GM18517 (cell line): ENCODE measurements at regions not wholly inside any gene's neighbourhood (a gene's known extent, or its start where the extent isn't known, plus 50 kb on each side); places are given as distances from the start of the nearest gene placed in this dataset.
"Not testable (repeated sequence)": the region's sequence is repeated elsewhere in the genome, so short reads cannot be mapped to it uniquely, and the experiment has no call there.

Experiments used
- ATAC-seq: cut with Tn5 transposase; IDR thresholded peaks from one replicate; pipeline ENCODE4 v1.9.1; 2021; ENCODE audit warnings: mild to moderate bottlenecking, moderate library complexity; ENCODE audit not compliant: unreplicated experiment

DNA sequence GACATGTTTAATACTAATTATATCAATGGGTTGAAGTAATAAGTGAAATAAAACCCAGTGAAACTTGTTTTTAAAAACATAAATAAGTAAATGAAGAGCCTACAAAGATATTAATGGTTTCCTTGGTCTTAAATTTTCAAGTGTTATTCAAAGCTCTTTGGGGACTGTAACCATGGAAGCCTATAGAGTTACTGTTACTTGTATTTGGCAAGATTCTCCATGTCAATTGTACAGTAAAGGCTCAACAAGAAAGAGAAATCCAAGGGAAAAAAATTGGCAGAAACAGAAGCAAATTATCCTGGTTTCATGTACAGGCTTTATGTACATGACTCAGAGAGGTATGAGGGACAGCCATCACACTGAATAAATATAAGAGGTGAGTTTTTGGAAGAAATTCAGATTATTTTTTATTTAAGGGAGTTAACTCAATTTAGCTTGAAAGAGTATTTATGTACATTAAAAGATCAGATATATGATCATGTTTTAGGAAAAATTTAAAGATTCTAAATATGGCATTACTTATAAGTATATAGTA lies 151.1 kb upstream of the HMGA2 start:
- ATAC-seq, result no peak

DNA sequence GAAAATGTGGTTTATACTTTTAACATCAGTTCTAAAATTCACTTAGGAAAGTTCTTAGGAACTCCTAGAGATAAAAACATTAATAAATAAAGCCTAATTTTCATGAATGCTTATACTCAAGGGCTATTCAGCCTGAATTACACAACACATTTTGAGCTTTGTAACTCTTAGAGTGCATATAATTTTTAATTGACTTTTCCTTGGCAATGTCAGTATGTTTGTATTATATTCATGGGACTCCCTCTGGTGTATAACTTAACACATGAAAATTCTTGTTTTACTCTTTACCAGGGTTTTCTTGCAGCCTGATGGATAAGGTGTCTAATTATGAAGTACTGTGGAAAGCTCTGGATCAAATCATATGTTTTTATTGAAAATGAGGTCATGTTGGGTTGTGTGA lies 150.6 kb upstream of the HMGA2 start:
- ATAC-seq, result no peak

DNA sequence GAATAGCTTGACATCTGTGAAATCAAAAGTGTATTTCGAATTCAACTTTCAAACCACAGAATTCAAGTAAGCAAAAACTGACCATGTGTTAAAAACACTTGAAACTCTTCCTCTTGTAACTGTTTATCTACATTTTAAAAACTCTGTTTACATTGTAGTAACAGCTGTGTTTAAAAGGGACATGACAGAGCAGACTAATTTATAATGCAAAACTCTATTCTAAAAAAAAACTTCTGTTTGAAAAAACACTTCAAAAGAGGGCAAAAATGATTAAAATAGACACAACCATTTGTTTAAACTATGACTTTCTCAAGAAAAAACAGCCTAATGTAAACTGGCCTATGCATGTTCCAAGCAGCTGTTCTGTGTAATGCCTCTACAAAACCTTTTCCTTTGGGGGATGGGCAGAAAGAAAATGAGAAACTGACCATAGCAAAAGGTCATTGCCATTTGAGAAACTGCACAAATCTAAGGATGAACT lies 149.1 kb upstream of the HMGA2 start:
- ATAC-seq, result no peak

DNA sequence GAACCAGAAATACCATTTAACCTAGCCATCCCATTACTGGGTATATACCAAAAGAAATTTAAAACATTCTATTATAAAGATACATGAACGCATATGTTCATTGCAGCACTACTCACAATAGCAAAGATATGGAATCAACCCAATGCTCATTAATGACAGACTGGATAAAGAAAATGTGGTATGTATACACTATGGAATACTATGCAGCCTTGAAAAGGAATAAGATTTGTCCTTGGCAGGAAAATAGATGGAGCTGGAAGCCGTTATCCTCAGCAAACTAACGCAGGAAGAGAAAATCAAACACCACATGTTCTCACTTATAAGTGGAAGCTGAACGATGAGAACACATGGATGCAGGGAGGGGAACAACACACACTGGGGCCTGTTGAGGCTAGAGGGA lies 146.1 kb upstream of the HMGA2 start:
- not testable (repeated sequence) for ATAC-seq

DNA sequence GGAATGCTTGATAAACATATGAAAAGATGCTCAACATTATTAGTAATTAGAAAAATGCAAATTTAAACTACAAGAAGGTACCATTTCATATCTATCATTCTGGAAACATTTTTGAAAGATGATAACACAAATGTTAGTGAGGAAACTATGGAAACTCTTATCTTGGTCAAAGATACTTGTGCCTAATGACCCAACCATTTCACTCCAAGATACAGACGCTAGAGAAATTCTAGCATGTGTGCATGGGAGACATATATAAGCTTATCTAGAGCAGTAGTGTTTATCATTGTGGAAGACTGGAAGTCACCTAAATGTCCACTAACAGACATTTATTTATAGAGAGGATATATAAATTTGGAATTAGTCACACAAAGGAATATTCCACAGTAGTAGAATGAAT lies 143.1 kb upstream of the HMGA2 start:
- ATAC-seq, result no peak

DNA sequence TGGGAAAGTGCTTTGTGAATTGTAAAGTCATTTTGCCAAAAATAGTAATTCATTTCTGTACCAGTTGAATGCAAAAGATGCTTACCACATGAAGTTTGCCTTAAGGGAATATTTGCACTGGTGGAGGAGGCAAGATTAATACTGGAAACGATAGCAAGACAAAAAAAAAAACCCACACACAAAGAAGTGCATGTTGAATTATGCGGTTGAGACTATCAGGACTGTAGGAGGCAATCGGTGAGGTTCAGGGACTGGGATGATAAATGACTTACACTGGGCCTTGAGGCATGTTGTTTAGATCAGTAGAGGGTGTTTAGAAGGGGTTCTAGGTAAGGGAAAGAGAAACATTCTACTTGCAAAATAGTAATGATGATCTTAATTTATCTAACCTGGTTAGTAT lies 142.2 kb upstream of the HMGA2 start:
- ATAC-seq, result no peak

DNA sequence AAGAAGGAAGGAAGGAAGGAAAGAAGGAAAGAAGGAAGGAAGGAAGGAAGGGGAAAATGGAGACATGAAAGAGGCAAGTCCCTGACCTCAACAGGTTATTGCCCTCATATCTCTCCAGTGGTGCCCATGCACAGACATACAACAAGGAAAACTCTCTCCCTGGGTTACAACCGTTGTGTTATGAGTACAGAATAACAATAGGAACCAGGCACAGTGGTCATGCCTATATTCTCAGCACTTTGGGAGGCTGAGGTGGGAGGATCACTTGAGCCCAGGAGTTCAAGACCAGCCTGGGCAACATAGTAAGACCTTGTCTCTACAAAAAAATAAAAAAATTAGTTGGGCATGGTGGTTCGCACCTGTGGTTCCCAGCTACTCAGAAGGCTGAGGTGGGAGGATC lies 139.4 kb upstream of the HMGA2 start:
- ATAC-seq, result no peak

DNA sequence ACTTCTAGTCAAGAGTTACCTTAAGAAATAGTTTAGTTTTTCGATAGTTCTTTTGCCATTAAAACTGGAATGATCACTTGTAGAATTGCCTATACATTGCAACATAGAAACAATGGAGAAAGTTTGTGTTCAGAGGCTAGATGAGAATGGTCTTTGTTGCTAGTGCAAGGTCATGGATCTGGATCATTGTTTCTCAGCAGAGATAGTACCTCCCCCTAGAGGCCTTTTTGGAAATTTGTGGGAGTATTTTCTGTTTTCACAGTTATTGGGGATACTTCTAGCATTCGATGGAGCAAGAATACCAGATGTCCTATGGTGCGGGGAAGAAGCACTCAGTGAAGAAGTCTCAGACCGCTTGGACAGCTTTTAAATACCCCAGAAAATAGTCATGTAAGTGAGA lies 138.8 kb upstream of the HMGA2 start:
- no peak for ATAC-seq

DNA sequence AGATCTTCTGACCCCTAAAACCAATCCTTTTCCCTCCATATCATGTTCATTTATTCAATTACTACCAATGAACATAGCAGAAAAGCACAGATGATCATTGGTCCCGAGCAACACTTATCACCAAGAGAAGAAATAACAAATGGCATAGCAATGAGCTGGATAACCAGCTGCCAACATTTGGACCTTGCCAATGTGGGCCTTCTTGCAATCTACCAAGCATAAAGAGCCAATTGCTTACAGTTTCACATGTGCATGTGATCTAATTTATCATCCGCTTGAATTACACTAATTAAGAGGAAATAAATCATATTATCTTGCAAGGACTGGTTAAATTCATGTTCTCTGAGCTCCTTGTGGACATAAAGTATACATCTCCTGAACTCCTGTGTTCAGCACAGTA lies 134.8 kb upstream of the HMGA2 start:
- ATAC-seq, result no peak

DNA sequence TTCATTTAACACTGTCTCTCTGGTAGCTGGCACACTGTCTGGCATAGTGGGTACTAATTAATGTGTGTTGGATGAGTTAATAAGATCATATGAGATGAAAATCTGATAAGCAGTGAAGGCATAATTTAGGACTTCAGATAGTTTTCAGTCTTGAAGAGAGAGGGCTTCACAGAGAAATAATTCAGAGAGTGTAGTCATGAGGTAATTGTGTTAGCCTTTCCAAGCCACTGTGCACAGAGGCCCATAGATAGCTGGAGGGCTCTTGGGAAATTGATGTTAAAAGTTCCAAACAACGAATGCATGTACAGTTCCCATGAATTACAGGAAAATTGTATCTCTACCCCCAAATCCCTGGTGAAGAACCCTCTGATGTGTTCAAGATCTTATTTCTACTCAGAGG lies 133.8 kb upstream of the HMGA2 start:
- no peak for ATAC-seq

DNA sequence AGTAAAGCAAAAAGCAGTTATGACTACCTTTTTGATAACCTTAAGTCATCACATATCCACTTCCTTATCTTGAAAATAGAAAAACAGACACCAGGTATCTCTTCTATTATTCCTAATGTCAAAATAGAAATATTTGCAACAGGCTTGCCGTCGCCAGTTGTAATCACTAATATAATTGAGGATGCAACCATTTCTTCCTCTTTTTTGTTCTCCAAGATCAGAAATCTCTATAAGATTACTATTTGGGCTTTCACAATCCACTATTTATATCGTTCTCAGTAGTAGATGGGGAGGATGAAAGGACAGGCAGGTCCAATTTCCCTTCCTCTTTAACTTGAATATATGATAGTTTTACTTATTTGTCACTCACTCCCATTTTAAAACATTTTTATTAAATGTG lies 130.2 kb upstream of the HMGA2 start:
- ATAC-seq, result no peak

DNA sequence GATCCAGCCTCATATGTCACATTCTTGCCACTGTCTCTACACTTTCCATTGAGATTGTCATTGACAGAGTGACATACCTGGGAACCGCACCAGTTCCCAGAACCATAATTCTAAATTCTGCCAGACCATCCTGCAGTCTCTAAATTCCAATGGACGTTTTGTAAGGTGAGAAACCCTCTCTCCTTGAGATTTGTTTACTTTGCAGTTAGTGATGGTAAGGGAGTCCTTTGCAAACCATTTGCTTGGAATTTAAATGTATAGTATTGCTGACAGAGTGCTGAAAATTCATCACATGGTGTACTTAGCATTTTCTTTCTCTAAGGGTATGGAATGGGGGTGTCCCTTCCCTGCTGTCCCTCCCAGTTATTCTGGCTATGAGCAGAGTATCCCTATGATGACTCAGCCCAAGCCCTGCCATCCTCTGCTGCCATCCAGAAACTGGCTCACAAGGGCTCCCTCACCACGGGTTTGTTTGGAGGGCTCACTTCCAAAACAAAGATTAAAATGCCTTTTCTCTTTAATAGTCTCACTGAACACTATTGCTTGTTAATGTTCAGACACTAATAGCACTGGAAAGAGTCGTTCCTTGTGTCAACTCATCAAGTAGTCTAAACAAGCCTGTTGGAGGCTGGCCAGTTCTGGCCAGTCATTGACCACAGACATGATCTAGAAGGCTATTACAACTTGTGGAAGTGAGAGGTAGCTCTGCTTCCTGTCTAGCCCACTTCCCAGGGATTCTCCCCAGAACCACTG lies 129.0 kb upstream of the HMGA2 start:
- ATAC-seq, result no peak

DNA sequence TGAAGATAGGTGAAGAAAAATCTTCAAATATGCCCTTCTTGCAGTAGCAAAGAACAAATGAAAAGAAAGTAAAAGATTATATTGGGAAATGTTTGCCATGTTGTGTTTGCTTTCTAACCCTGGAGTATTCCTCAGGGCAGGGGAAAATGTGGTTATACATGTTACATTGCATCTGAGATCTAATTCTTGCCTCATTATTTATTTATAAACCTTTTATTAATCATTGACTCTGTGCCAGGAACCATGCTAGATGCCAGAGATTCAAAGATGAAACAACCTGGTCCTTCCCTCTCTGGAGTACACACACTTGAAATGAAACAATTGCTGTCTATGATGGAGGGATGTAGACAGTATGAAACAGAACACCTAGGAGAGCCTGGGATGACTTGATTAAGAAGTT lies 128.1 kb upstream of the HMGA2 start:
- ATAC-seq, result no peak

DNA sequence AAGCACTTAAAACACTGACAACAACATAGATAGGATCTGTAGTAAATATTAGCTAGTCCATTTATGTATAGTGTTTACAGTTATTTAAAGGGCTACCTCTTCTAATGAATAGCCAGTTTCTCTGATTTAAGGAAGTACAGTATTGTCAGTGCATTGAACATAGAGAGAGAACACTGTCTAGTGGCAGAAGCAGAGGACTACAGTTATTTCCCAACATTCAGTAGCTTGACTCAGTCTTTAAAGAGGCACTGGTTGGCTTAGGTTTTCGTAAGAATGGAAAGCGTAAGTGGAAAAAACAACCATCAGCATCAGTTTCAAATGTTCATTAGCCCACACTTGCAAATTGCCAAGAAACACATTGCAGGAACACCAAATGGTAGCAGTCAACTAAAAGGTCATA lies 125.0 kb upstream of the HMGA2 start:
- no peak for ATAC-seq

DNA sequence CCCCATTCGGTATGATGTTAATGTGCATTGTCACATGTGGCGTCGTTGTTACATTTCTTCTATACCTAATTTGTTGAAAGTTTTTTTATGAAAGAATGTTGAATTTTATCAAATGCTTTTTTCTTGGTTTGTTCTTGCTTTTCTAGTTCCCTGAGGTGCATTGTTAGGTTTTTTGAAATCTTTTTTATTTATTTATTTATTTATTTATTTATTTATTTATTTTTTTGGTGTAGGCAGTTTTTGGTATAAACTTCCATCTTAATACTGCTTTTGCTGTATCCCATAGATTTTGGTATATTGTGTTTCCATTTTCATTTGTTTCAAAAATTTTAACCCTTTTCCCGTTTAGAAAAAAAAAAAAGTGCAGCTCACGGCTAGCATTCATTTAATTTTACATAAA lies 121.1 kb upstream of the HMGA2 start:
- no peak for ATAC-seq

DNA sequence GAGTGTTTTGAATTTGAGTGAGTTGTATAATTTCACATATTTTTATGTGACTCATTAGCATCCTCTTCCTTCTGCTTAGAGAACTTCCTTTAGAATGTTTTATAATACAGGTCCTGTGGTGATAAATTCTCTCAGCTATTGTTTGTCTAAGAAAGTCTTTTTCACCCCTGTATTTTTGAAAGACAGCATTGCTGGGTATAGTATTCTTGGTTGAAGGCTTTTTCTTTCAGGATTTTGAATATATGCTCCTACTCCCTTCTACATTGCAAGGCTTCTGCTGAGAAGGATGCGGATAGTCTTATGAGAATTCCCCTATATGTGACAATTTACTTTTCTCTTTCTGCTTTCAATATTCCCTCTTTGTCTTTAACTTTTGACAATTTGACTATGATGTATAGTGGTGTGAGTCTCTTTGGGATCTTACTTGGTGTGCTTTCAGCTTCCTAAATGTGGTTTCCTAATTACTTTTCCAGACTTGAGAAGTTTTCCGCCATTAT lies 118.9 kb upstream of the HMGA2 start:
- ATAC-seq, result no peak

DNA sequence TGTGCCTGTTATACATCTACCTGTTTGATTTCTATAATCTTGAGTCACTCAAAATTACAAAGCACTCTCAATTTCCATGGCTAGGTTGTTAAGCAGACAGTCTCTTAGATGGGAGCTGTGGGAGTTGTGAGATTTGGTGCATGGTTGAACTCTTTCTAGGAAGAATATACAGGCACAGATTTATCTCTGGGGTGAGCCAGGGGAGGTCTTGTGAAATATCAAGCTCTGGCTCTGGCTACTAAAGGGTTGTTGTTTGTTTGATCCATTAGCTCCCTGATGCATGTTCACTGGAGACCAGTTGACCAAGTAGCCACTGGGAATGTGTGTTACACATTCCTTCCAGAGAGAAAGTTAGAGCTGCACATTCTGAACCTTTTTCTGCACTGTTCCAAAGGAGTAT lies 117.2 kb upstream of the HMGA2 start:
- no peak for ATAC-seq

DNA sequence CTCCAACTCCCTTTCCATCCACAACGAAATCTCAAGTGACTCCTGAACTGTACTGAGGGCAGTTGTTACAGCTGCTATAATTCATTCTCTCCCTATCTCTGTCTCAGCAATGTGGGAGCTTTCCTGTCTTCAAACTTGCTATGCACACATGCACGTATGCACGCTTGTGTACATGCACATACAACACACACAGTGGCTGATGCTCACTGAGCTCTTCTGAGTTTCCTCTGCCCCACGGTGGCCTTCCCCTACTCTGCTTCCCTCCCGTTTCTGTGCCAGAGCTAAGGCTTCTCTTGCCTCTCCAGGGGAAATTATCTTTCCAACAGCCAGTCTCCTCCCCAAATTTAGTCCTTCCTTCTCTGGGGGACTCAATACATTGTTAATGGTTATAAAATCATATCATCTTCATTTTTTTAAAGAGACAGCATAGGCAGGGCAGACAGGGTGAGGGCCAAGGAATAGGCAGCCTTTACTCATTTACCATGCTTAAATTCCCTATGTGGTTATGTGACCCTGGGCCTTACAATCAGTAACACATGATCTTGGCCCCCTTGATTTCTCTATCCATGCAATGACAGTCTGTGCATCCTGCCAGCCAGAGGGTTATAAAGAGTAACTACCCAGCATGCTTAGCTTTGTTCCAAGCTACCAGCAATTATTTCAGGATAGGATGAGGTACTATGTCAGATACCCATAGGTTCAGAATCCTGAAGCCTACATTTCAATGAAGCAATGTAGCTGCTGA lies 111.9 kb upstream of the HMGA2 start:
- ATAC-seq, result no peak

DNA sequence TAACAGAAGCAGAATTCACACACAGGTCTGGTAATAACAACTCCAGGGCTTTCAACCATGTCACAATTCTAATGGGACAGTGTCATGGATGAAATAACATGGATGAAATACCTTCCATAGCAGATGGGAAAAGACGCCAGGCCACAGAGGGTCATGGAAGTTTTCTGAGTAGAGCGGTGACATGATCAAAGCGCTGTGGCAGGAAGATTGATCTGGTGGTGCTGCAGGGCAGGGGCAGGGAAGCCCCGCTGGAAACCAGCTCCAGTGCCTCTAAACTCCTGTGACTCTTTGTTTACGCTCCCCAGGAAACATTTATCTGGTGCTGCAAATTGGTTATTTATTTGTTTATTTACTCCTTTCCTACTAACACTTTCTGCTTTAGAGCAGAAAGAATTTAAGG lies 108.3 kb upstream of the HMGA2 start:
- ATAC-seq, result no peak

DNA sequence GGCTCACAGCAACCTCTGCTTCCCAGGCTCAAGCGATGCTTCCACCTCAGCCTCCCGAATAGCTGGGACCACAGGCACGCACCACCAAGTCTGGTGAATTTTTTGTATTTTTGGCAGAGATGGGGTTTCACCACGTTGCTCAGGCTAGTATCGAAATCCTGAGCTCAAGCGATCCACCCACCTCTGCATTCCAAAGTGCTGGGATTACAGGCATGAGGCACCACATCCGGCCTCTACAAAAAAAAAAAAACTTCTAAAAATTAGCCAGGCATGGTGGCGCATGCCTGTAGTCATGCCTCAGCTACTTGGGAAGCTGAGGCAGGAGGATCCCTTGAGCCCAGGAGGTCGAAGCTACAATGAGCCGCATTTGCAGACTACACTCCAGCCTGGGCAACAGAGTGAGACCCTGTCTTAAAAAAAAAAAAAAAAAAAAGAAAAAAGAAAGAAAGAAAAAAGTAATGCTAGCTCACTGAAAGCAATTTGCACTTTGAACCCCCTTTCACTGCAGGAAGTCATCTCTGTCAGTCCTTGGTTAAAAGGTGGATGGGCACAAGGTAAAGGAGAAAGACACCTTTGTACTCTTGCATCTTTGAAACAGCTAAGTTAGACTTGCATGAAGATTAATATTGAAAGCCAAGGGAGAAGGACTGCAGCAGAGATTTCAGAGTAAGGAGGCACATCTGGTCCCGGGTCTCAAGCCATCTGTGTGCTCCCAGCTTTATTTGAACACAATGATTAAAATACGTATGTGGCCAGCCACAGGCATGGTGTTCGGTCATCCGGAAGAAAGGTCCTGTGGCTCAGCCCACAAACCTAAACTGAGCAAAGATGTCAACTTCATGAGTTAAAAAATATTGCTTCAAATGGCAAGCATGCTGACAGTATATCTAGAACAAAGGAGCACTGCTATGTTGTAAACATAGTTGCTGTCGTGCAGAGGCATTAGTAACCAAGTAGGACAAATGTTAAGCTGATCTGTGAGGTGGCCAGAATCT lies 103.8 kb upstream of the HMGA2 start:
- ATAC-seq, result no peak
